ENCODE measurements at regions not wholly inside any gene's neighbourhood (a gene's known extent, or its start where the extent isn't known, plus 50 kb on each side); places are given as distances from the start of the nearest gene placed in this dataset.

- peak overlapping the region in 1 of 2 experiments; percentile 71; a peak in 2 of 4 replicates for H4K8ac ChIP-seq (ENCODE audit: low read depth in 2 of 2, low read length in 2 of 2)
- peak overlapping the region; percentile 34; the same call in 1 of the 2 replicates for H3K4me2 ChIP-seq (ENCODE audit: low read depth, low read length)
- H3K27me3 ChIP-seq (ENCODE audit: control insufficient read depth, insufficient read depth, low read length) = peaks cover 30% of the 10 kb centered on the region
- peak overlapping the region; percentile 51 for H2BK5ac ChIP-seq (ENCODE audit: low read depth, low read length, poor library complexity, severe bottlenecking)
- H3K9ac ChIP-seq (ENCODE audit: low read depth, low read length) = no peak overlapping the region
- peak overlapping the region; percentile 66; the same call in 1 of the 2 replicates for H3K23ac ChIP-seq (ENCODE audit: low read depth, low read length)
- H3K27ac ChIP-seq (ENCODE audit: insufficient read depth, low read length) = no peak overlapping the region
- TF ChIP-seq CTCF (conservative IDR thresholded peaks at IDR 0.05; ENCODE audit: low read depth, low read length) (no peak), POLR2A (IDR thresholded peaks at IDR 0.05; ENCODE audit: low read depth, low read length) (no peak), RCOR1 (IDR thresholded peaks at IDR 0.05; ENCODE audit: insufficient replicate concordance, low read length) (peak; percentile 20), MAZ (IDR thresholded peaks at IDR 0.05; ENCODE audit: borderline replicate concordance, low read depth, low read length) (no peak), SMC3 (IDR thresholded peaks at IDR 0.05; ENCODE audit: low read depth, low read length) (no peak), MXI1 (IDR thresholded peaks at IDR 0.05; ENCODE audit: borderline replicate concordance, low read depth, low read length) (no peak), CHD1 (IDR thresholded peaks at IDR 0.05; ENCODE audit: low read depth, low read length) (no peak), RFX5 (IDR thresholded peaks at IDR 0.05; ENCODE audit: low read depth, low read length) (no peak), BHLHE40 (IDR thresholded peaks at IDR 0.05; ENCODE audit: low read depth, low read length) (no peak), NFE2L2 (IDR thresholded peaks at IDR 0.05; ENCODE audit: low read depth, low read length) (no peak), USF2 (IDR thresholded peaks at IDR 0.05; ENCODE audit: low read depth, low read length) (no peak), CEBPB (IDR thresholded peaks at IDR 0.05; ENCODE audit: low read depth, low read length) (peak; percentile 95), MAFK (IDR thresholded peaks at IDR 0.05; ENCODE audit: low read depth, low read length) (no peak), FOS (IDR thresholded peaks at IDR 0.05; ENCODE audit: low read depth, low read length) (no peak), ELK1 (IDR thresholded peaks at IDR 0.05; ENCODE audit: borderline replicate concordance, low read depth, low read length) (no peak)
- H3K36me3 ChIP-seq (ENCODE audit: control insufficient read depth, insufficient read depth, low read length) = no peaks in the 10 kb centered on the region
- intact Hi-C loops (cut with micrococcal nuclease) (loop anchor here (1.0 to 2.0 kb wide), 2 partner anchors 57 to 64 kb away; partner anchors contain the start of gene FHL2), dilution Hi-C loops (cut with HindIII; ENCODE audit: low sequenced_read_pairs, unreplicated experiment) (no loop called here), in situ Hi-C loops (cut with MboI; ENCODE audit: low sequenced_read_pairs) (no loop called here)
- H2AK9ac ChIP-seq (replicated peaks; ENCODE audit: low read depth, low read length, poor library complexity) = no peak overlapping the region
- peaks cover 3% of the 10 kb centered on the region; the same call in 1 of the 2 replicates for H3K9me1 ChIP-seq (ENCODE audit: insufficient read depth, low read length)
- H2AFZ ChIP-seq (replicated peaks; ENCODE audit: low read length, poor library complexity) = no peak overlapping the region
- no TSS peak for BruUV-seq (replicated peaks)
- peak overlapping the region; percentile 59 for H2BK20ac ChIP-seq (ENCODE audit: low read depth, low read length)
- ChIA-PET CTCF (interaction anchor here (1.3 kb wide), 1 partner anchor 51 kb away, joined by 3 read pairs; no protein-coding TSS in a partner anchor), POLR2A (ENCODE audit: unreplicated experiment) (no interaction called here)
- H2BK15ac ChIP-seq (ENCODE audit: low read depth, low read length) = no peak overlapping the region; the same call in 2 of the 3 replicates
- ATAC-seq (ENCODE audit: low read depth) (peak; percentile 74), DNase-seq (peak; percentile 92)
- H4K91ac ChIP-seq (ENCODE audit: insufficient read depth, low read depth, low read length) = 0 out of 2 replicates have a peak overlapping the region, but pooled peaks have one; percentile 35
- H4K5ac ChIP-seq (ENCODE audit: low read depth, low read length) = no peak overlapping the region
- no peak overlapping the region for H3K14ac ChIP-seq (replicated peaks; ENCODE audit: low read depth, low read length)
- H3K4me1 ChIP-seq (ENCODE audit: control insufficient read depth, insufficient read depth, low read length) = peaks cover 14% of the 10 kb centered on the region
- H3K18ac ChIP-seq (ENCODE audit: low read depth, low read length) = peak overlapping the region; percentile 40; the same call in 1 of the 2 replicates
- no peak overlapping the region for H2AK5ac ChIP-seq (ENCODE audit: low read depth, low read length)
- H3K4ac ChIP-seq (ENCODE audit: low read depth, low read length) = peak overlapping the region; percentile 76
- WGBS, 2 experiments (ENCODE audit: extremely low coverage in 2 of 2, insufficient read length in 1 of 2) = no CpG with 5 or more reads among the region's 3 CpGs
- peak overlapping the region; percentile 78 for H2BK120ac ChIP-seq (ENCODE audit: low read depth, low read length)
- H3K79me1 ChIP-seq (ENCODE audit: low read depth in 1 of 2, low read length in 2 of 2) = no peaks in the 10 kb centered on the region
- no peaks in the 10 kb centered on the region; the same call in 1 of the 2 replicates for H3K9me3 ChIP-seq (ENCODE audit: control insufficient read depth, insufficient read depth, low read length)
- no peak overlapping the region for H3K56ac ChIP-seq (ENCODE audit: extremely low read depth, insufficient read depth, low read length)
- H4K20me1 ChIP-seq (ENCODE audit: insufficient read depth, low read length) = no peaks in the 10 kb centered on the region
- H3K4me3 ChIP-seq (ENCODE audit: insufficient read depth, low read depth, low read length) = no peak overlapping the region
Measured at GRCh38 chr2:105455488-105456003, 56.7 kb upstream of the FHL2 start.
